ENCODE measurements at regions not wholly inside any gene's neighbourhood (a gene's known extent, or its start where the extent isn't known, plus 50 kb on each side); places are given as distances from the start of the nearest gene placed in this dataset.

DNA sequence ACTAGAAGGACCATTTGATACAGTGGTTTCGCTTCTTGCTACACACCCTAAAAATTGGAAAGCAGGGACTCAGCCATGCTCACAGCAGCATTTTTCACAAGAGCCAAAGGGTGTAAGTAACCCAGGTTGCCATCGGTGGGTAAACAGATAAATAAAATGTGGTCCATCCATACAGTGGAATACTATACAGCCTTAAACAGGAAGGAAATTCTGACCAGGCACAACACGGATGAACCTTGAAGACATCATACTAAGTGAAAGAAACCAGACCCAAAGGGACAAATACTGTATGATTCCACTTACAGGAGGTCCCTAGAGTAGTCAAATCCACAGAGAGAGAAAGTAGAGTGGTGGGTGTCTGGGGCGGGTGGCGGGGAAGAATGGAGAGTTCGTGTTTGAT is 220.9 kb downstream of the PHETA1 start:
- TF ChIP-seq, protein P1, sequence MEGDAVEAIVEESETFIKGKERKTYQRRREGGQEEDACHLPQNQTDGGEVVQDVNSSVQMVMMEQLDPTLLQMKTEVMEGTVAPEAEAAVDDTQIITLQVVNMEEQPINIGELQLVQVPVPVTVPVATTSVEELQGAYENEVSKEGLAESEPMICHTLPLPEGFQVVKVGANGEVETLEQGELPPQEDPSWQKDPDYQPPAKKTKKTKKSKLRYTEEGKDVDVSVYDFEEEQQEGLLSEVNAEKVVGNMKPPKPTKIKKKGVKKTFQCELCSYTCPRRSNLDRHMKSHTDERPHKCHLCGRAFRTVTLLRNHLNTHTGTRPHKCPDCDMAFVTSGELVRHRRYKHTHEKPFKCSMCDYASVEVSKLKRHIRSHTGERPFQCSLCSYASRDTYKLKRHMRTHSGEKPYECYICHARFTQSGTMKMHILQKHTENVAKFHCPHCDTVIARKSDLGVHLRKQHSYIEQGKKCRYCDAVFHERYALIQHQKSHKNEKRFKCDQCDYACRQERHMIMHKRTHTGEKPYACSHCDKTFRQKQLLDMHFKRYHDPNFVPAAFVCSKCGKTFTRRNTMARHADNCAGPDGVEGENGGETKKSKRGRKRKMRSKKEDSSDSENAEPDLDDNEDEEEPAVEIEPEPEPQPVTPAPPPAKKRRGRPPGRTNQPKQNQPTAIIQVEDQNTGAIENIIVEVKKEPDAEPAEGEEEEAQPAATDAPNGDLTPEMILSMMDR (tag by site-specific recombination; IDR thresholded peaks at IDR 0.05), result no peak
- TF ChIP-seq HOXA7 (CRISPR knock-in tag; IDR thresholded peaks at IDR 0.05; ENCODE audit: borderline replicate concordance), result no peak
- no peak for TF ChIP-seq ZNF626 (tag by site-specific recombination; IDR thresholded peaks at IDR 0.05)
- TF ChIP-seq, protein P2, sequence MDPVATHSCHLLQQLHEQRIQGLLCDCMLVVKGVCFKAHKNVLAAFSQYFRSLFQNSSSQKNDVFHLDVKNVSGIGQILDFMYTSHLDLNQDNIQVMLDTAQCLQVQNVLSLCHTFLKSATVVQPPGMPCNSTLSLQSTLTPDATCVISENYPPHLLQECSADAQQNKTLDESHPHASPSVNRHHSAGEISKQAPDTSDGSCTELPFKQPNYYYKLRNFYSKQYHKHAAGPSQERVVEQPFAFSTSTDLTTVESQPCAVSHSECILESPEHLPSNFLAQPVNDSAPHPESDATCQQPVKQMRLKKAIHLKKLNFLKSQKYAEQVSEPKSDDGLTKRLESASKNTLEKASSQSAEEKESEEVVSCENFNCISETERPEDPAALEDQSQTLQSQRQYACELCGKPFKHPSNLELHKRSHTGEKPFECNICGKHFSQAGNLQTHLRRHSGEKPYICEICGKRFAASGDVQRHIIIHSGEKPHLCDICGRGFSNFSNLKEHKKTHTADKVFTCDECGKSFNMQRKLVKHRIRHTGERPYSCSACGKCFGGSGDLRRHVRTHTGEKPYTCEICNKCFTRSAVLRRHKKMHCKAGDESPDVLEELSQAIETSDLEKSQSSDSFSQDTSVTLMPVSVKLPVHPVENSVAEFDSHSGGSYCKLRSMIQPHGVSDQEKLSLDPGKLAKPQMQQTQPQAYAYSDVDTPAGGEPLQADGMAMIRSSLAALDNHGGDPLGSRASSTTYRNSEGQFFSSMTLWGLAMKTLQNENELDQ (tag by site-specific recombination; IDR thresholded peaks at IDR 0.05; ENCODE audit: low read depth), result no peak
- TF ChIP-seq MYNN (tag by site-specific recombination; IDR thresholded peaks at IDR 0.05; ENCODE audit: borderline replicate concordance), result no peak
- TF ChIP-seq FEZF1 (tag by site-specific recombination; IDR thresholded peaks at IDR 0.05), result no peak
- TF ChIP-seq ZIC2 (tag by site-specific recombination; IDR thresholded peaks at IDR 0.05), result no peak
- TF ChIP-seq ZFP69B (tag by site-specific recombination; IDR thresholded peaks at IDR 0.05), result no peak

Data from HEK293 (cell line).